Gastrocnemius medialis (tissue), 4 donors: ENCODE measurements at regions not wholly inside any gene's neighbourhood (a gene's known extent, or its start where the extent isn't known, plus 50 kb on each side); places are given as distances from the start of the nearest gene placed in this dataset.

ENCODE experiments used
- ATAC-seq, 2 donors: fragments of 150-250 bp; one replicate each; pipeline ENCODE4 v1.9.1; 2016
- DNase-seq, 2 donors: peaks; one replicate each; pipeline ENCODE4 v3.0.0-alpha.2; 2019
- H3K27ac ChIP-seq, 4 donors: fragments of 200-600 bp; sonication (generic); 1 replicate in 1 of 4; 2 replicates in 3 of 4; pipeline ENCODE4 v1.5.1; 2016 to 2018; ENCODE audit warnings: mild to moderate bottlenecking in 2 of 4, moderate library complexity in 1 of 4
- H3K27me3 ChIP-seq, 3 donors: fragments of 200-600 bp; sonication (generic) in 2 of 3; 1 replicate in 1 of 3; 2 replicates in 2 of 3; pipeline versions ENCODE4 v1.5.1 to v1.6.0; 2016 to 2019; ENCODE audit warnings: mild to moderate bottlenecking in 1 of 3, moderate library complexity in 1 of 3
- H3K36me3 ChIP-seq, 2 donors: fragments of 200-600 bp; sonication (generic) in 1 of 2; one replicate each; pipeline ENCODE4 v1.5.1; 2017 to 2018
- H3K4me1 ChIP-seq, 2 donors: fragments of 200-600 bp; sonication (generic) in 1 of 2; one replicate each; pipeline ENCODE4 v1.5.1; 2016 to 2017; ENCODE audit warnings: mild to moderate bottlenecking in 2 of 2
- H3K4me3 ChIP-seq, 4 donors: fragments of 200-600 bp; sonication (generic) in 3 of 4; 1 replicate in 1 of 4; 2 replicates in 3 of 4; pipeline ENCODE4 v1.5.1; 2016 to 2019; ENCODE audit warnings: mild to moderate bottlenecking in 2 of 4
- H3K9me3 ChIP-seq, 3 donors: fragments of 200-600 bp; sonication (generic) in 2 of 3; 1 replicate in 1 of 3; 2 replicates in 2 of 3; pipeline ENCODE4 v1.5.1; 2016 to 2019
- POLR2A ChIP-seq, 2 donors: fragments of 450-650 bp; IDR thresholded peaks; one replicate each; pipeline ENCODE4 v1.6.1; 2017; ENCODE audit warnings: antibody characterized with exemption in 2 of 2, mild to moderate bottlenecking in 2 of 2, moderate library complexity in 2 of 2
- in situ Hi-C, 4 donors: fragments of 200-750 bp; cut with MboI; loops; one replicate each; pipeline versions ENCODE4 v1.15.0 to v1.8.0; 2017; ENCODE audit warnings: low sequenced_read_pairs in 4 of 4
- intact Hi-C: fragments of 100-400 bp; cut with DNase I; formaldehyde crosslinking; loops from one replicate; pipeline ENCODE4 v1.15.1; 2023; ENCODE audit warnings: low total_unique reads
- TF ChIP-seq, protein P1 (sequence below), 5 experiments: fragments of 450-650 bp in 3 of 5; fragments of 200-600 bp in 2 of 5; sonication (generic) in 2 of 5; IDR thresholded peaks in 4 of 5; conservative IDR thresholded peaks in 1 of 5; 1 replicate in 4 of 5; 2 replicates in 1 of 5; pipeline ENCODE4 v1.5.1; 2016 to 2019; ENCODE audit warnings: antibody characterized with exemption in 5 of 5, mild to moderate bottlenecking in 3 of 5, moderate library complexity in 3 of 5

GRCh38 chr14:41187868-41188267 lies 418.8 kb upstream of the LRFN5 start:
- Histone ChIP-seq H3K4me3 (no peak overlapping the region), H3K36me3 (no peaks in the 10 kb centered on the region), H3K27me3 (no peaks in the 10 kb centered on the region), H3K9me3 (no peaks in the 10 kb centered on the region), H3K27ac (no peak overlapping the region), H3K4me1 (no peaks in the 10 kb centered on the region)
- in situ Hi-C loops (no loop called here), intact Hi-C loops (no loop called here)
- no peak for DNase-seq
- TF ChIP-seq, protein P1, sequence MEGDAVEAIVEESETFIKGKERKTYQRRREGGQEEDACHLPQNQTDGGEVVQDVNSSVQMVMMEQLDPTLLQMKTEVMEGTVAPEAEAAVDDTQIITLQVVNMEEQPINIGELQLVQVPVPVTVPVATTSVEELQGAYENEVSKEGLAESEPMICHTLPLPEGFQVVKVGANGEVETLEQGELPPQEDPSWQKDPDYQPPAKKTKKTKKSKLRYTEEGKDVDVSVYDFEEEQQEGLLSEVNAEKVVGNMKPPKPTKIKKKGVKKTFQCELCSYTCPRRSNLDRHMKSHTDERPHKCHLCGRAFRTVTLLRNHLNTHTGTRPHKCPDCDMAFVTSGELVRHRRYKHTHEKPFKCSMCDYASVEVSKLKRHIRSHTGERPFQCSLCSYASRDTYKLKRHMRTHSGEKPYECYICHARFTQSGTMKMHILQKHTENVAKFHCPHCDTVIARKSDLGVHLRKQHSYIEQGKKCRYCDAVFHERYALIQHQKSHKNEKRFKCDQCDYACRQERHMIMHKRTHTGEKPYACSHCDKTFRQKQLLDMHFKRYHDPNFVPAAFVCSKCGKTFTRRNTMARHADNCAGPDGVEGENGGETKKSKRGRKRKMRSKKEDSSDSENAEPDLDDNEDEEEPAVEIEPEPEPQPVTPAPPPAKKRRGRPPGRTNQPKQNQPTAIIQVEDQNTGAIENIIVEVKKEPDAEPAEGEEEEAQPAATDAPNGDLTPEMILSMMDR (IDR thresholded peaks at IDR 0.05 in 4 of 5, conservative IDR thresholded peaks at IDR 0.05 in 1 of 5): no peak
- TF ChIP-seq POLR2A (IDR thresholded peaks at IDR 0.05): no peak
- no peak for ATAC-seq

GRCh38 chr14:41171045-41171444 lies 435.6 kb upstream of the LRFN5 start:
- Histone ChIP-seq H3K36me3 (no peaks in the 10 kb centered on the region), H3K4me3 (no peak overlapping the region), H3K27me3 (no peaks in the 10 kb centered on the region), H3K27ac (no peak overlapping the region), H3K9me3 (no peaks in the 10 kb centered on the region), H3K4me1 (no peaks in the 10 kb centered on the region)
- ATAC-seq (no peak), DNase-seq (no peak)
- in situ Hi-C loops: no loop called here
- intact Hi-C loops: no loop called here
- TF ChIP-seq, protein P1 (IDR thresholded peaks at IDR 0.05 in 4 of 5, conservative IDR thresholded peaks at IDR 0.05 in 1 of 5): no peak
- no peak for TF ChIP-seq POLR2A (IDR thresholded peaks at IDR 0.05)

- ATAC-seq (no peak), DNase-seq (no peak)
- no peaks in the 10 kb centered on the region for H3K27me3 ChIP-seq
- TF ChIP-seq POLR2A (IDR thresholded peaks at IDR 0.05): no peak
- TF ChIP-seq, protein P1 (IDR thresholded peaks at IDR 0.05 in 4 of 5, conservative IDR thresholded peaks at IDR 0.05 in 1 of 5): no peak
- H3K27ac ChIP-seq: no peak overlapping the region
- no peaks in the 10 kb centered on the region for H3K4me1 ChIP-seq
- in situ Hi-C loops (no loop called here), intact Hi-C loops (no loop called here)
- no peak overlapping the region for H3K4me3 ChIP-seq
- H3K9me3 ChIP-seq: no peaks in the 10 kb centered on the region
- H3K36me3 ChIP-seq: no peaks in the 10 kb centered on the region
Measured at GRCh38 chr14:41167040-41167439, 439.6 kb upstream of the LRFN5 start.

GRCh38 chr14:41154143-41154807 lies 452.4 kb upstream of the LRFN5 start:
- in situ Hi-C loops: no loop called here
- no peak for TF ChIP-seq POLR2A (IDR thresholded peaks at IDR 0.05)
- TF ChIP-seq, protein P1 (IDR thresholded peaks at IDR 0.05 in 4 of 5, conservative IDR thresholded peaks at IDR 0.05 in 1 of 5): no peak
- ATAC-seq (no peak), DNase-seq (no peak)
- H3K36me3 ChIP-seq: no peaks in the 10 kb centered on the region
- H3K4me1 ChIP-seq: no peaks in the 10 kb centered on the region
- H3K27me3 ChIP-seq: no peaks in the 10 kb centered on the region
- intact Hi-C loops: no loop called here
- H3K27ac ChIP-seq: no peak overlapping the region
- no peak overlapping the region for H3K4me3 ChIP-seq
- no peaks in the 10 kb centered on the region for H3K9me3 ChIP-seq

DNA sequence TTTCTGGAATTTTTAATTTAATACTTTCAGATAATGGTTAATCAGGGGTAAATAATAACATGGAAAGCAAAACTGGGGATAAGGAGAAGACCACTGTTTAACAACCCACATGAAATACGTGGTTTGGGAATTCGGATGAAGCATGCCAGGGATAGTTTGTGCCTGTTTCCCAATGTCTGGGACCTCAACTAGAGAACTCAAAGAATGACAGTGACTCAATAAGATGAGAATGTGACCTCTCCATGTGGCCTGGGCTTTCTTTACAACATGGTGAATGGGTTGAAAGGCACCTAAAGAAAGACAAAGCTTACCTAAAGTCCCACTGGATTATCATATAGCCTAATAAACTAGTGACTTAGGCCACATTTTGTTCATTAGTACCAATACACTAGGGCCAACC lies 460.3 kb upstream of the LRFN5 start:
- ATAC-seq (no peak), DNase-seq (no peak)
- intact Hi-C loops: no loop called here
- Histone ChIP-seq H3K4me3 (no peak overlapping the region), H3K9me3 (no peaks in the 10 kb centered on the region), H3K4me1 (no peaks in the 10 kb centered on the region), H3K27ac (no peak overlapping the region), H3K27me3 (no peaks in the 10 kb centered on the region), H3K36me3 (no peaks in the 10 kb centered on the region)
- in situ Hi-C loops: no loop called here
- no peak for TF ChIP-seq POLR2A (IDR thresholded peaks at IDR 0.05)
- TF ChIP-seq, protein P1 (IDR thresholded peaks at IDR 0.05 in 4 of 5, conservative IDR thresholded peaks at IDR 0.05 in 1 of 5): no peak
